GM12874 (cell line): ENCODE measurements at regions not wholly inside any gene's neighbourhood (a gene's known extent, or its start where the extent isn't known, plus 50 kb on each side); places are given as distances from the start of the nearest gene placed in this dataset.

Experiments
- TF ChIP-seq, protein P1 (sequence below): IDR thresholded peaks from 2 replicates; pipeline ENCODE4 v1.5.1; 2011; ENCODE audit warnings: low read depth, mild to moderate bottlenecking, control low read depth, low read length, moderate library complexity; ENCODE audit not compliant: insufficient read depth

DNA sequence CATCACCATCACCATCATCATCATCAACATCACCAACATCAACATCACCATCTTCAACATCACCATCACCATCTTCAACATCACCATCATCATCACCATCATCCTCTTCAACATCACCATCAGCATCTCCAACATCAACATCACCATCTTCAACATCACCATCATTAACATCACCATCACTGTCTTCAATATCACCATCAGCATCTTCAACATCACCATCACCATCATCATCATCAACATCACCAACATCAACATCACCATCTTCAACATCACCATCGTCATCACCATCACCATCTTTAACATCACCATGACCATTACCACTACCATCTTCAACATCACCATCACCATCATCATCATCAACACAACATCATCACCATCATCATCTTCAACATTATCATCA lies 267.2 kb downstream of the SP3 start:
- TF ChIP-seq, protein P1, sequence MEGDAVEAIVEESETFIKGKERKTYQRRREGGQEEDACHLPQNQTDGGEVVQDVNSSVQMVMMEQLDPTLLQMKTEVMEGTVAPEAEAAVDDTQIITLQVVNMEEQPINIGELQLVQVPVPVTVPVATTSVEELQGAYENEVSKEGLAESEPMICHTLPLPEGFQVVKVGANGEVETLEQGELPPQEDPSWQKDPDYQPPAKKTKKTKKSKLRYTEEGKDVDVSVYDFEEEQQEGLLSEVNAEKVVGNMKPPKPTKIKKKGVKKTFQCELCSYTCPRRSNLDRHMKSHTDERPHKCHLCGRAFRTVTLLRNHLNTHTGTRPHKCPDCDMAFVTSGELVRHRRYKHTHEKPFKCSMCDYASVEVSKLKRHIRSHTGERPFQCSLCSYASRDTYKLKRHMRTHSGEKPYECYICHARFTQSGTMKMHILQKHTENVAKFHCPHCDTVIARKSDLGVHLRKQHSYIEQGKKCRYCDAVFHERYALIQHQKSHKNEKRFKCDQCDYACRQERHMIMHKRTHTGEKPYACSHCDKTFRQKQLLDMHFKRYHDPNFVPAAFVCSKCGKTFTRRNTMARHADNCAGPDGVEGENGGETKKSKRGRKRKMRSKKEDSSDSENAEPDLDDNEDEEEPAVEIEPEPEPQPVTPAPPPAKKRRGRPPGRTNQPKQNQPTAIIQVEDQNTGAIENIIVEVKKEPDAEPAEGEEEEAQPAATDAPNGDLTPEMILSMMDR = no peak

DNA sequence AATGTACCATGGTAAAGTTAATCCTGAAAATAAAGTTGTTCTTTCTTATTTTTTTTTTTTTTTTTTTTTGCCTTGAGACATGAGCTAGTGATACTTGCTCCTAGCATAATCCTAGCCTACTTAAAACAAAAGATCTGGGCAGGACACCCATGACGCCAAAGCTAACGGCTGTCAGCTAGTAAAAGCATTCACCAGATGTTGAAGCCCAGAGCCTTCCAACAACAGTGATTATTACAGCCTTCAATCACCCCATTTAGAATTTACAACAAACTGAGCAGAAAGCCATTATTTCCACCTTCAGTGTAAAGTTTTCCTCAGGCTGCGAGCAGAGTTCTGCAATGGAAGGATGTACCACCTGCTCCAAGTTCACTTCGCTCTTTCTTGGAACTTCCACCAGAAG lies 259.5 kb downstream of the SP3 start:
- TF ChIP-seq, protein P1 = no peak

DNA sequence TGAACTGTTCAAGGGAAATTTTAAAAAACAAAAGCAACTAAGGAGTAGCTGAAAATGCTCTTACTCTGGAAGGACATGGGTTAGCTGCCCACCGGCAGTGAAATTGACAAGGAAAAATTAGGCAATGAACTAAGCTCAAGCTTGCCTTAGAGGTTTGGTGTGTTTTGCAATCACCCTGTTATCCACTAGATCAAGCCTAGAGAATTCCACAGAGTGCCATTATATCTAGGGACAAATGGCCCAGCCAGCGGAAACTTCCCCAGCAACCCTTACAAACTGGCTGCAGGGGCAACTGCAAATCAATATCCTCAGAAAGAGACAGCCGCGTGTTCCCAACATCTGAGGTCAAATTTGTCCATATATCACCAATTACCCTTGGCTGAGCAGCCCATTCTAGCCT lies 258.2 kb downstream of the SP3 start:
- TF ChIP-seq, protein P1 = no peak

DNA sequence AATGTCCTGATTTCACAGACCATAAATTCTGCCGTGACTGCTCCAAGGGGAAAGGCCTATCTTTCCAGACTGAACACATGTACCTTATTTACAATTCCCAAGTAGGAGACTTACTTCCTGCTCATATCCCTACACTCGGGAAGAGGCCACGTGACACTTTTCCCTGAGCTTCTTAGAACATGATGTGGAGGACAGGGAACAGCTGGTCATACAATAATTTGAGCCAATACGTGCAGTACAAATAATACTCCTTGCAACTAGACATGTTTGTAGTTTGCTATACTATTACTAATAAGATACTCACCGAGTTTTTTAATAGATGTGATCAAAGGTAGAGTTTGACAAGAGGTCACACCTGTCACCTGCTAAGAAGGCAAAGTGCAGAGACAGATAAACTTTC lies 256.4 kb downstream of the SP3 start:
- TF ChIP-seq, protein P1 = no peak

DNA sequence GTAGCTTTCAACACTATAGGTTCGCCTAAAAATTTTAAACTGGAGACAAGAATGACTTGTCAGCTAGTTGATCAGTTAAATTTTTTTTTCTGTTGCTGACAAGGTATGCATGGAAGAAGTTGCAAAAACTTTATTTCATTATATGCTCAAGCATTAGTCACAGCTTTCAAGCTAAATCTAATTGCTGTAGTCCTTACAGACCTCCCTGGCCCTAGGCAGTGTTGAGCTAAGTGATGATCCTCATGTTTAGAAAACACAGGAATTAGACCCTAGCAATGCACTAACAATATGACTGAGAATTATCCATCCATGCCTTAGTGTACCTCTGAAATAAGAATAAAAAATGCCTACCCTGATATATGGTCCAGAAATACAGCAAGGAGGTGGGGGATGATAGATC lies 253.4 kb downstream of the SP3 start:
- TF ChIP-seq, protein P1 = no peak

DNA sequence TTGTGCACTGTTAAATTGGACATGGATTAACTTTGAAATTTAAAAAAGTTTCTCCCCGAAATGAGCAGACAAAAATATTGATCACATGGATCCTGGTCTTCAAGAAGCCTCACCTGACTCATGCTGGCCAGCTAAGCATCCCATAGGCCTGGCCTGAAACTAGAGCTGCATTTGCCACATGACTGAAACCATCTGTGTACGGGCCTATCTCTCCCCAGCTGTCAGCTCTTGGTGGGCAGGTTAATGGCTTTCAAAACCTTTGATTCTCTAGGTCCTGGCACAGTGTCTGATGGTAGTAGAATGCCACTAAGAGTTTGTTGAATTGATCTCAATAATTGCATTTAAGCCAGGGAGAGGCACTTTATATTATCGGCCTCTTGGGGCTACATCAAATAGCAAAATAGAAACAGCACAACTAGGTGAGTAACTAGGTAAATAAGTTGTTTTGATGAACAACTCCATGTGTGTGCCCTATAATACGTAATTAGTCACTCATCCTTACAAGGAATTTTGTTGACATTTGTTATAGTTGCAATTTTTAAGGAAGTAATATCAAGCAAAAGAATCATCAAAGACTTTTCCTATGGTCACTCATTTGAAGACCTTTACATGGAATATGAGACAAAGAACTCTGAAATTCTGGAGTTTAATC lies 251.1 kb downstream of the SP3 start:
- TF ChIP-seq, protein P1 = no peak

DNA sequence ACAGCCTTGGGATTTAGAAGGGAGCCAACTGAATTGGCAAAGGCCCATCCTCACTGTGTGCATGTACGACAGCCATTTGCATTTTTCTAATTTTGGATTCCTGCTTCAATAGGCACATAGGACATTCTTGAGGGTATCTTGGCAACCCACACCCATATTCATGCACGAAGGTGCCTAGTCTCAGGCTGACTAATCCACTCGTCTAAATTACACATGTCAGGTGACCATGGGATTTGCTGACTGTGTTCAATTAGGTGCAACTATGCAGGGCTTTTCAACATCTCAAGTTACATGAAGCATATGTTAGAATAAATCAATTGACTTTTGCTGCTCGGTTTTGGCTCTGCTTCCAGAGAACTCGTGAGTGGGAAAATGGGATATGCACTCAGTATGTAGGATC lies 249.7 kb downstream of the SP3 start:
- TF ChIP-seq, protein P1 = no peak
